HepG2 (cell line): ENCODE measurements at regions not wholly inside any gene's neighbourhood (a gene's known extent, or its start where the extent isn't known, plus 50 kb on each side); places are given as distances from the start of the nearest gene placed in this dataset.

Experiments
- ATAC-seq: fragments of 200-7000 bp; cut with Tn5 transposase; 3 replicates; pipeline ENCODE4 v1.9.1; 2020; ENCODE audit warnings: mild to moderate bottlenecking, moderate library complexity
- BruUV-seq: library from RNA; stranded (reverse); fragments of 400-500 nt; replicated peaks from 2 replicates; lab custom pipeline; 2021; lab: Mats Ljungman, UMichigan
- CTCF ChIA-PET: fragments of 300-600 bp; formaldehyde crosslinking; extraction: SDS; loops from one replicate; lab custom pipeline; 2021; ENCODE audit warnings: low total read pairs, inconsistent platforms, low intra/inter-chr PET ratio; lab: Yijun Ruan, JAX
- POLR2A ChIA-PET: fragments of 350-600 bp; sonication (Branson Sonifier 250); formaldehyde crosslinking; loops from one replicate; lab custom pipeline; 2020; ENCODE audit warnings: antibody characterized with exemption, inconsistent platforms; lab: Yijun Ruan, JAX
- DNase-seq: peaks from one replicate; pipeline ENCODE4 v3.0.0-alpha.2; 2015; ENCODE audit warnings: low spot score
- FAIRE-seq: peaks from 3 replicates; lab custom pipeline; 2011; peaks lifted over from hg19 to GRCh38; lab: Jason Lieb, UNC
- H2AFZ ChIP-seq: one replicate; pipeline ENCODE4 v1.6.1; 2011; ENCODE audit warnings: low read length, inconsistent platforms
- H3K27ac ChIP-seq: fragments of 300-600 bp; 3 replicates; pipeline ENCODE4 v1.8.0; 2011; ENCODE audit warnings: mixed run types, mild to moderate bottlenecking, mixed read lengths, low read length, inconsistent platforms; ENCODE audit not compliant: insufficient read depth; ENCODE audit errors: extremely low read length
- H3K27me3 ChIP-seq, 2 experiments: fragments of 200-600 bp in 1 of 2; 2 replicates in 1 of 2; 3 replicates in 1 of 2; pipeline versions ENCODE4 v1.6.0 to v1.8.0; 2011; ENCODE audit warnings: low read length in 2 of 2, mild to moderate bottlenecking in 2 of 2, moderate library complexity in 2 of 2, inconsistent platforms in 1 of 2; ENCODE audit not compliant: insufficient read depth in 2 of 2, control insufficient read depth in 1 of 2
- H3K36me3 ChIP-seq, 2 experiments: fragments of 200-600 bp in 1 of 2; replicated peaks in 1 of 2; 2 replicates in 1 of 2; 3 replicates in 1 of 2; pipeline versions ENCODE4 v1.5.1 to v1.8.0; 2011; ENCODE audit warnings: low read length in 2 of 2, inconsistent platforms in 1 of 2; ENCODE audit not compliant: insufficient read depth in 2 of 2, control insufficient read depth in 1 of 2
- H3K4me1 ChIP-seq: 2 replicates; pipeline ENCODE4 v1.5.1; 2012; ENCODE audit warnings: low read length, inconsistent platforms; ENCODE audit not compliant: insufficient read depth
- H3K4me2 ChIP-seq: 2 replicates; pipeline ENCODE4 v1.6.0; 2011; ENCODE audit warnings: low read depth, low read length, inconsistent platforms
- H3K4me3 ChIP-seq, 3 experiments: fragments of 200-600 bp in 1 of 3; sonication (generic), shearing (Covaris generic) in 1 of 3; replicated peaks in 1 of 3; 2 replicates each; pipeline ENCODE4 v1.5.1; 2011 to 2016; ENCODE audit warnings: low read length in 3 of 3, inconsistent platforms in 2 of 3, low read depth in 2 of 3, mild to moderate bottlenecking in 2 of 3, control low read depth in 1 of 3, mixed read lengths in 1 of 3; ENCODE audit not compliant: insufficient read depth in 1 of 3
- H3K79me2 ChIP-seq: one replicate; pipeline ENCODE4 v1.6.1; 2011; ENCODE audit warnings: low read length, inconsistent platforms; ENCODE audit not compliant: insufficient read depth
- H3K9ac ChIP-seq: 2 replicates; pipeline ENCODE4 v1.6.0; 2011; ENCODE audit warnings: mild to moderate bottlenecking, low read depth, low read length, inconsistent platforms; ENCODE audit not compliant: insufficient read depth
- H3K9me3 ChIP-seq: 2 replicates; pipeline ENCODE4 v1.5.1; 2012; ENCODE audit warnings: mild to moderate bottlenecking, low read length
- H4K20me1 ChIP-seq: 2 replicates; pipeline ENCODE4 v1.6.0; 2011; ENCODE audit warnings: inconsistent platforms, mild to moderate bottlenecking, low read length, moderate library complexity; ENCODE audit not compliant: insufficient read depth
- ATF7 ChIP-seq, 2 experiments: fragments of 450-650 bp in 1 of 2; sonication (generic) in 1 of 2; formaldehyde crosslinking in 1 of 2; IDR thresholded peaks; 2 replicates each; pipeline versions ENCODE4 v1.4.0 to v1.6.1; 2016 to 2020; ENCODE audit warnings: antibody characterized with exemption in 1 of 2, mild to moderate bottlenecking in 1 of 2, missing genetic modification reagents in 1 of 2
- CREB1 ChIP-seq, 2 experiments: fragments of 450-650 bp in 1 of 2; IDR thresholded peaks; 2 replicates each; pipeline ENCODE4 v1.6.1; 2016 to 2017; ENCODE audit warnings: control low read depth in 1 of 2, mild to moderate bottlenecking in 1 of 2, missing compliant biosample characterization in 1 of 2, missing genetic modification characterization in 1 of 2
- HNRNPH1 ChIP-seq: fragments of 200-400 bp; formaldehyde crosslinking; optimal IDR thresholded peaks from 2 replicates; pipeline ENCODE3; 2017; ENCODE audit warnings: mild to moderate bottlenecking, low read depth, low read length
- KDM5A ChIP-seq: fragments of 200-600 bp; sonication (generic); IDR thresholded peaks from 2 replicates; pipeline ENCODE4 v1.7.0; 2018; ENCODE audit warnings: antibody characterized with exemption, mild to moderate bottlenecking, low read length, borderline replicate concordance
- LCORL ChIP-seq, 2 experiments: fragments of 450-650 bp in 1 of 2; sonication (generic) in 1 of 2; formaldehyde crosslinking in 1 of 2; IDR thresholded peaks; 2 replicates each; pipeline versions ENCODE4 v1.5.0 to v1.6.1; 2017 to 2020; ENCODE audit warnings: antibody characterized with exemption in 1 of 2, missing genetic modification reagents in 1 of 2
- MIER2 ChIP-seq: IDR thresholded peaks from 2 replicates; pipeline ENCODE4 v1.6.1; 2016; ENCODE audit warnings: missing biosample characterization, missing genetic modification reagents
- PRMT3 ChIP-seq: sonication (generic); formaldehyde crosslinking; IDR thresholded peaks from 2 replicates; pipeline ENCODE4 v1.8.1; 2022; ENCODE audit warnings: low read depth, mild to moderate bottlenecking, moderate library complexity, missing genetic modification reagents, borderline replicate concordance
- REL ChIP-seq: sonication (generic); formaldehyde crosslinking; conservative IDR thresholded peaks from 2 replicates; pipeline ENCODE4 v1.8.0; 2022; ENCODE audit warnings: mild to moderate bottlenecking, missing genetic modification reagents, moderate library complexity
- SRY ChIP-seq: sonication (generic); formaldehyde crosslinking; IDR thresholded peaks from 2 replicates; pipeline ENCODE4 v1.8.0; 2022; ENCODE audit warnings: mild to moderate bottlenecking, missing genetic modification reagents
- ZNF3 ChIP-seq: IDR thresholded peaks from 2 replicates; pipeline ENCODE4 v1.7.0; 2017; ENCODE audit warnings: inconsistent platforms
- ZNF574 ChIP-seq: sonication (generic); formaldehyde crosslinking; IDR thresholded peaks from 2 replicates; pipeline ENCODE4 v1.4.0; 2020; ENCODE audit warnings: missing genetic modification reagents
- ZNF660 ChIP-seq: sonication (generic); formaldehyde crosslinking; IDR thresholded peaks from 2 replicates; pipeline ENCODE4 v1.5.1; 2020; ENCODE audit warnings: mild to moderate bottlenecking, low read depth, missing genetic modification reagents, borderline replicate concordance
- ZNF670 ChIP-seq: sonication (generic); formaldehyde crosslinking; IDR thresholded peaks from 2 replicates; pipeline ENCODE4 v1.8.0; 2022; ENCODE audit warnings: mild to moderate bottlenecking, missing genetic modification reagents, borderline replicate concordance
- ZNF790 ChIP-seq: sonication (generic); formaldehyde crosslinking; IDR thresholded peaks from 2 replicates; pipeline ENCODE4 v1.8.0; 2022; ENCODE audit warnings: missing genetic modification reagents, mild to moderate bottlenecking, borderline replicate concordance
- ZNF841 ChIP-seq: sonication (generic); formaldehyde crosslinking; IDR thresholded peaks from 2 replicates; pipeline ENCODE4 v1.8.1; 2023; ENCODE audit warnings: missing genetic modification reagents, borderline replicate concordance
- WGBS: methylation state at CpG from one replicate; pipeline ENCODE4 v1.1.6; 2017; ENCODE audit warnings: low lambda C conversion rate; 5-methylcytosine and 5-hydroxymethylcytosine counted together
- in situ Hi-C: cut with HindIII; loops from 2 replicates; pipeline ENCODE4 v1.10.0; 2017; ENCODE audit warnings: low pct_unique_long_range_greater_than_20kb; ENCODE audit not compliant: extremely low pct_ligation_motif_present
- intact Hi-C: fragments of 100-400 bp; cut with micrococcal nuclease; formaldehyde crosslinking; loops from one replicate; pipeline ENCODE4 v1.10.0; 2022; ENCODE audit not compliant: unreplicated experiment

GRCh38 chr12:20232931-20233675, 135.2 kb upstream of the PDE3A start:
- Histone ChIP-seq H2AFZ (no peak overlapping the region), H3K79me2 (no peaks in the 10 kb centered on the region), H3K4me3 (no peak overlapping the region), H4K20me1 (no peaks in the 10 kb centered on the region), H3K9ac (no peak overlapping the region), H3K27me3 (no peaks in the 10 kb centered on the region), H3K36me3 (no peaks in the 10 kb centered on the region), H3K9me3 (peaks cover 42% of the 10 kb centered on the region), H3K27ac (no peak overlapping the region), H3K4me1 (no peaks in the 10 kb centered on the region), H3K4me2 (no peak overlapping the region)
- BruUV-seq = no TSS peak
- no peak for TF ChIP-seq HNRNPH1
- no peak for TF ChIP-seq PRMT3
- no peak for TF ChIP-seq ZNF660 (CRISPR knock-in tag)
- TF ChIP-seq MIER2 (CRISPR knock-in tag) = no peak
- no peak for TF ChIP-seq ZNF670 (CRISPR knock-in tag)
- no peak for TF ChIP-seq ZNF841 (CRISPR knock-in tag)
- no peak for TF ChIP-seq SRY (CRISPR knock-in tag)
- no peak for TF ChIP-seq REL (CRISPR knock-in tag)
- no peak for TF ChIP-seq ZNF790 (CRISPR knock-in tag)
- intact Hi-C loops = no loop called here
- no peak for FAIRE-seq
- POLR2A ChIA-PET = no interaction called here
- CTCF ChIA-PET = no interaction called here
- in situ Hi-C loops = no loop called here
- DNase-seq = no peak
- 2% methylated on average over 5 of the region's 5 CpGs for WGBS
- ATAC-seq = no peak

DNA sequence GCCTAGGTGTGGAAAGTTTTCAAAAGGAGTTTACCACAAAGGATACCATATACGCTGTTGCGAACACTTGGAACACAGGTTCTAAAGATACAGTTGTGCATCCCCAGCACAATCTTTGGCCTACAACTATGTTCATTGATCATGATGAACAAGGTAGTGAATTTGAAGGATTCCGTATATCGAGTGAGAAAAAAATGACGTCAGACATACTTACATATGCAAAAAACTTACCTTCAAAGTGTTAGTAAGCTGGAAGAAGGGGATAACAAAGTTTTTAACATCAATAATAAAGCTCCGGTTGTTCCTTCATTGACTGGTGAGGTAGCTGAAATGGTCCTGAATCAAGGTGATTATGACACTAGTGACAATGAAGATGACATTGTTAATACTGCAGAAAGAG, 133.9 kb upstream of the PDE3A start:
- no TSS peak for BruUV-seq
- in situ Hi-C loops (no loop called here), intact Hi-C loops (no loop called here)
- no peak for FAIRE-seq
- Histone ChIP-seq H3K27ac (no peak overlapping the region), H3K4me2 (no peak overlapping the region), H3K4me1 (no peaks in the 10 kb centered on the region), H3K4me3 (no peak overlapping the region), H4K20me1 (no peaks in the 10 kb centered on the region), H3K27me3 (no peaks in the 10 kb centered on the region), H3K9me3 (peaks cover 46% of the 10 kb centered on the region), H3K79me2 (no peaks in the 10 kb centered on the region), H3K9ac (no peak overlapping the region), H3K36me3 (no peaks in the 10 kb centered on the region), H2AFZ (no peak overlapping the region)
- TF ChIP-seq ZNF3 (CRISPR knock-in tag) = no peak
- TF ChIP-seq CREB1 (IDR thresholded peaks at IDR 0.05) = peak; percentile 89
- TF ChIP-seq CREB1 (CRISPR knock-in tag; IDR thresholded peaks at IDR 0.05) = no peak
- TF ChIP-seq ZNF574 (CRISPR knock-in tag) = no peak
- TF ChIP-seq KDM5A = no peak
- no peak for TF ChIP-seq LCORL (IDR thresholded peaks at IDR 0.05)
- no peak for TF ChIP-seq LCORL (CRISPR knock-in tag; IDR thresholded peaks at IDR 0.05)
- TF ChIP-seq ATF7 (IDR thresholded peaks at IDR 0.05) = peak; percentile 96
- no peak for TF ChIP-seq ATF7 (CRISPR knock-in tag; IDR thresholded peaks at IDR 0.05)
- POLR2A ChIA-PET = no interaction called here
- no peak for ATAC-seq
- CTCF ChIA-PET = no interaction called here
- 48% methylated on average over 6 of the region's 6 CpGs for WGBS
- no peak for DNase-seq
